Iris pigment epithelial cell (primary cell): ENCODE measurements at regions not wholly inside any gene's neighbourhood (a gene's known extent, or its start where the extent isn't known, plus 50 kb on each side); places are given as distances from the start of the nearest gene placed in this dataset.

Experiments
- DNase-seq: peaks from one replicate; pipeline ENCODE4 v3.0.0-alpha.2; 2011; ENCODE audit warnings: low read depth

DNA sequence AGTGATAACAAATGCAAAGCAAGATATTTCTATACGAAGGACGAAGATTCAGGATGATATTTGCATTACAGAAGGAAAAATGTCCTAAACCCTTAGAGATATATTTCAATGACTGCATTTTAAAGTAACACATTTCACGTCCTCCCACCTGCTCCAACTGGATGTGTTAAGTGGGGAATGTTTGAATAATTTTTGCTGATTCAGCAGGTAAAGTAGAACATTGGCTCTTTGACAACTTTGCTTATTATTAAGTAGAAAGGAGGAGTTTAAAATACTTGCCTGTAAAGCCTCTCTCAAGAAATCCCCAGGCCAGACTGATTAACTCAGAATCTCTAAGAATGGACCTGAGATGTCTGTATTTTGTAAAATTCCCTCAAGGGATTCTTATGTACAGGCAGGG lies 1165.2 kb upstream of the PRKX start:
- no peak for DNase-seq

DNA sequence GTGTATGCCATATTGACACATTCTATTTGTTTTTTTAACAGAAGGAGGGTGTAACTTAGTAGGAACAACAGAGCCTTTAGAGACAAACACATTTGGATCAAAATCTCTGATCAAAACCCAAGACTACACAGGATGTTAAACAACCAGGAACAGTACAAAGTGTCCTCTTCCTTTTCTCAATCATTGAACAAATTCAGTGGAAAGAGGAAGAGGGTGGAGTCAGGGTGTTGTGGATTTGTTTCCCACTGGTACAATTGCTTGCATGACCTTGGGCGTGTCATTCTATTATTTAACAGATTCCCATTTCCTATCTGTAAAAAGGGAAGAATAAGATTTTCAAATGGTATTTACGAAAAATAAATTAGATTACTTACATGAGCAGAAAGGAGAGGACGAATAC lies 1162.8 kb upstream of the PRKX start:
- no peak for DNase-seq

DNA sequence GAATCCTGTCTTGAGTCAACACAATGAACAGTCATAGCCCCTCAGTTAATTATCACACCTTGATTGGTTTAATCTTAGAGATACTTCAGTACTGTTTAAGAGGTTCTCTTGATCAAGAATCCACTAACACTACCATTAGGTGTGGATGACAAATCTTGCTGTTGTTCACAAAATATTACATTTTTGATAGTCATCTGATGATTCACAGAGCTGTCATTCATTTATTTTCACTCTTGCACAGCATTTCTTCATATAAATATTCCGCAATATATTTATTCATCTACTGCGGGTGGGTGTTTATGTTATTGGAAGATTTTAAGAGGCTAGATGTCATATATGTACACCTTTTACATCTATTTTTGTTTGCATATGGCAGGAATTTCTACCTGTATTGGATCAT lies 1138.1 kb upstream of the PRKX start:
- DNase-seq, result no peak

- DNase-seq, result no peak
These were observed 1136.9 kb upstream of the PRKX start for GRCh38 chrX:4850312-4850711.

DNA sequence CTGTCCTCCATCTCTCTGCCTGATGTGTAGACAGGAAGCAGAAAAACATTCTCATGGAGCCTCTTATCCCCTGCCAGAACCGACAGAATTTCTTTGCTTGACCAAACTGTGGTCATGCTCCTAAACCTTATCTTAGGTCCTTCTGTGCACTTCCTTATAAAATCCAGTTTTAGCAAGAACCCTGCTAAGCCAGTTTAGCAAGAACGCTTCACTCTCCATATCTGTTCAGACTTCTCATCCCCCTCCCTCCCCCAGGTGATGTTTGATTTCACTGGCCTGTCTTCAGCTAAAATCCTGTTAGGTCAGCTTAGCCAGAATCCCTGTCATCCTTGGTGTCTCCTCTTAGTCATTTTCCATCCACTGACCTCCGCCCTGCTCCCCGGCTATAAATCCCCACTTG lies 1130.9 kb upstream of the PRKX start:
- no peak for DNase-seq

GRCh38 chrX:4841216-4841745 lies 1127.8 kb upstream of the PRKX start:
- DNase-seq, result peak; percentile 0

DNA sequence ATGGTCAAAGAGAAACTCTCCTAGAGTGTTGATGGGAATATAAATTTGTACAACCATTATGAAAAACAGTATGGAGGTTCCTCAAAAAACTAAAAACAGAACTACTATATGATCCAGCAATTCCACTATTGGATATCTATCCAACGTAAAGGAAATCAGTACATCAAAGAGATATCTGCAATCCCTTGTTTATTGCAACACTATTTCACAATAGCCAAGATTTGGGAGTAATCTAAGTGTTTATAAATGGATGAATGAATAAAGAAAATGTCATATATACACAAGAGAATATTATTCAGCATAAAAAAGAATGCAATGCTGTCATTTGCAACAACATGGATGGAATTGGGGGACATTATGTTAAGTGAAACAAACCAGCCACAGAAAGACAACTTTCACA lies 1118.1 kb upstream of the PRKX start:
- no peak for DNase-seq

GRCh38 chrX:4830880-4831557 lies 1117.6 kb upstream of the PRKX start:
- no peak for DNase-seq

DNA sequence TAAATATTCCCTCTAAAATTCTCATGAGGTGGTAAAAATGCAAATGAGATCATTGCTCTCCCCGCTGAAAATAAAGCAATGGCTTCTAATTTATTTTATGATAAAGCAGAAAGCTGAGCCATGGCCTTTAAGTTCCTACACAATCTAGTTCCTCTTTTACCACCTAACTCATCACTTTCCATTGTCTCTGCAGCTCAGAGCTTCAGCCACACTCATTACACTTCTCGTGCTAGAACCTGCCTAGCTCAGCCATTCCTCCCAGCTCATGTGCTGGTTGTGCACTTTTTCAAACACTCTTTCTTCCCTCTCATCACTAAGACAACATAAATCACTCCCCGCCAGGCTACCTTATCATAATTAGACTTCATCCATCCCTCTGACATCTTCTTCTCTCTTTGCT lies 1112.1 kb upstream of the PRKX start:
- no peak for DNase-seq

- no peak for DNase-seq
These were observed 1096.1 kb upstream of the PRKX start for GRCh38 chrX:4809571-4809970.

DNA sequence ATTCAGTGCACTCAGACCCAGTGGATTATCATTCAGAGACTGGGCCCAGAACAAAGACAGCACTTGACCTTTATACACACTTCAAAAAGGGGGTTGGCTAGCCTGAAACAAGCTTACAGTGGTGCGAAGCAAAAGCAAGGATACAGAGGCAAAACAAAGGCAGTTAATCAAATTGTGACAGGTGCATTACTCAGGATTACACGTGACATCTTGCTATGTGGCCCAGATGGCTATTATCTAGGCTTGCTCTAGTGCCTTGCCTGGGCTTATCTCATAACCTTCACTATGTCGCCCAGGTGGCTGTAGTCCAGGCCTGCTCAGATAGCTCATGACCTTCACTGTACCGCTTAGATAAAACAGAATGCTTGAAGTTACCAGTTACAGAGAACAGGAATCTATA lies 1092.1 kb upstream of the PRKX start:
- DNase-seq, result no peak

DNA sequence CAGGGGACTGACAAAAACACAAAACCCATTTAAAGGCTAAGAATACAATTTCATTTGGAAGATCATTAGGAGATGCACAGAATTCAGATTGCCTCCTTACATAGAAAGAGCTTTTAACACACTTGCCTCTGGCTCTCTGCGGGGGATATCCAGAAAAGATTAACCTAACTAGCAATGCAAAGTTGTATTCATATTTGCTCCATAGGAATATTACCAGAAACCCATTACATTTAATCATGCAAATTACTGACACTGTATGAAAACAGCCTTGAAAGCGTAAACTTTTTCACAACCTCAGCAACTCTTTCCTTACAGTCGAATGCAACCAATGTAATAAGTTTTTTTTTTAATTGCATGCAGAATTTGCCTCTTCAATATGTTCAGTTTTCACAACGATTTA lies 1087.3 kb upstream of the PRKX start:
- DNase-seq, result no peak

- DNase-seq, result no peak
These were observed 1074.5 kb upstream of the PRKX start for GRCh38 chrX:4787971-4788370.

- DNase-seq, result peak; percentile 4
These were observed 1051.4 kb upstream of the PRKX start for GRCh38 chrX:4764888-4765287.

DNA sequence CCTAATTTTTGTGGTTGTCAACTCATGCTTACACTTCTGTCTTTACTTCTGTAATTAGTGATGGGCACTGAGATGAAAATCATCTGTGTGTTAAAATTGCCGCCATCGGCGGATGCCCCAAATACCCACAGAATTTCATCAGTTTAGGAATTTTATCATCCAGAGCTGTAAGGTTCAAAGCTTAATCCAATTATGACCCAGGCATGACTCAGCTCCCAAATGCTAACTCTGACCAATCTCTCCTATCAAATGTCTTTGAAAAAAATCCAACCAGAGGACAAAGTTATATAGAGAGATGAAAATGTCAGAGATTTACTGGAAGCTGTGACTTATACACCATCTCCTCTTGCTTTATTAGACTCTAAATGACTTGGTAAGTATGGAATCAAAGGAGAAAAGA lies 1048.7 kb upstream of the PRKX start:
- DNase-seq, result no peak

- DNase-seq, result no peak
These were observed 1041.6 kb upstream of the PRKX start for GRCh38 chrX:4754878-4755604.

DNA sequence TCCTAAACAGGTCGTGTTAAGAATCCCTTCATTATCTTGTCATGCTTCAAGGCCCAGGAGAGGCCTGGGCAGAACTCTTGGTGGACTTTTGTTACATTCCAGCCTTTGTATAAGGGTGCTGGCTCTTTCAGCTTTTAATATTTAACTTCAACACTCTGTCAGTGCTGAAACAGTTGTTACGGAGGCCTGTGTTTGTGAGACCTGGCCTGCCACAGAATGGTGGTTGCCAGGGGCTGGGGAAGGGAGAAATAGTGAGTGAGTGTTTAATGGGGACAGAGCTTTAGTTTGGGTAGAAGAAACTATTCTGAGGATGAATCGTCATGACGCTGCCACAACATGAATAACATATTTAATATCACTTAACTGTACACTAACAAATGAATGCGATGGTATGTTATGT lies 1027.6 kb upstream of the PRKX start:
- DNase-seq, result no peak

DNA sequence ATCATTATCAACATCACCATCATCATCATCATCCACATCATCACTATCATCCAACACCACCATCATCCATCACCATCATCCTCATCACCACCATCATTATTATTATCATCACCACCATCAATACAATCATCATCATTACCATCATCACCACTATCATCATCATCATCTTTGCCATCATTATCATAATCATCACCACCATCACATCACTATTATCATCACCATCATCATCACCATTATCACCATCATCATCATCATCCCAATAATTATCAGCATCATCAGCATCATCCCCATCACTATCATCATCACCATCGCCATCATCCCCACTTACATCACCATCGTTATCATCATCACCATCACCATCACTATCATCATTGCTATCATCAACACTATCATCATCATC lies 1021.9 kb upstream of the PRKX start:
- DNase-seq, result no peak

GRCh38 chrX:4710618-4711433 lies 997.4 kb upstream of the PRKX start:
- DNase-seq, result peak; percentile 0

DNA sequence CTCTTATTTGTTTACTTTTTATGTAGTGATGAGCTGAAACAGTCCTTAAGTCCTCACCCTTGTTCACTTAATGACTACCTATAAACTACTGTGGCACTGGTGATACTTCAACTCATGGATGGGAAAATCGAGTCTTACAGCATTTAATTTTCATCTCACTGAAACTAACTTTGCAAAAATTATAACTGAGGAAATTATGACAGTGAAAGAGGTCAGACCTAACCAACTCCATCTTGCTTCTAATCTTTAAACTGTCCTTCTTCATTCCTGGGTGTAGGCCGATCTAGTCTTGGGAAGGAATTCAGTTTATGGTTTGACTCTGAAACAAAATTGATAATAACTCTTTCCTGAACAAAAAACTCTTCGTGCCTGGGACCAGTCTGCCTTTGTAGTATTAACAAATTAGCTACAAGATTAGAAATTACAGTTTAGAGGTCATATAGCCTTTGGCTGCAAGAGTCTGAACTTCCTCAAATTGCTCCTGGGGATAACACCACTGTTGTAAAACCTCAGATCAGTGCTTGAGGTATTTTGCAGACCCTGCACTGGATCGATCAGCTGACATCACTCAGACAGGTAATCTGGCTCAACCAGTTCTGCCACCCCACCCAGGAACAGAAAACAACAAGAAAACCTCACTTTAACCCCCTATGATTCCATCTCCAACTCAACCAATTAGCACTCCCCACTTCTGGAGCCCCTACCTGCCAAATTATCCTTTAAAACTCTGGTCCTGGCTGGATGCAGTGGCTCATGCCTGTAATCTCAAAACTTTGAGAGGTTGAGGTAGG lies 995.7 kb upstream of the PRKX start:
- DNase-seq, result no peak

DNA sequence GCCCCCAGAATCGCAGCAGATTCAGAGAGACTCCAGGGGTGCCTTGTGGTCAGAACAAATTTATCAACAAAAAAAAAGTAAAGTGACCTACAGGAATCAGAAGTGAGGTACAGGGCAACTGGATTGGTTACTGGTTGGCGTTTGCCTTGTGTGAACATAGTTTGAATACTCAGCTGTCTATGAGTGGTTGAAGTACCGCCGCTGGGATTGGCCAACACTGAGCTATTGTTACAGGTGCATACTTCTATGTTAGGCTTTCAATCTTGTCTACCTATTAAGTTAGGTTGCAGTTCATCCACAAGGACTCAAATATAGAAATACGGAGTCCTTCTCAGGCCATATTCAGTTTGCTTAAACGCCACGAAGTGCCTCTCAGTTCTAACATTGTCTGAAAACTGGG lies 993.5 kb upstream of the PRKX start:
- DNase-seq, result no peak

DNA sequence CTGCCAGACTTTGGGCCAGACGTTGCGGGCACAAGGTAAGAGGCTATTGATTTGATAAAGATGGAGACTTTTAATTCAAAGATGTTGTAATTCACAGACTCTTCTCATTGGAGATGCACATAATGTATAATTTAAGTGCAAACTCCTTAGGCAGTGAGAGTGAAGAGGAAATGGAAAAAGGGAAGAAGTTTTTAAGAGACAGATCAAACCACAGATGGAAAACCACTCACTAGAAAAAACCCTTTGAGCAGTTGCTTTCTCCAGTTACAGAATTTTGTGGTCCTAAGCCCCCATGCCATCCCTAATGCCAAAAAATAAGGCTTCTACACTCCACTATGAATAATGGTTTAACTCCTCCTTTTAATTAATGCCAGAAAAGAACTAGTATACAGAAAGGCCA lies 977.1 kb upstream of the PRKX start:
- no peak for DNase-seq
